IPS-20b (cell line): ENCODE measurements at regions not wholly inside any gene's neighbourhood (a gene's known extent, or its start where the extent isn't known, plus 50 kb on each side); places are given as distances from the start of the nearest gene placed in this dataset.

Source experiments
- H3K27ac ChIP-seq: one replicate; pipeline ENCODE4 v1.5.1; 2013; ENCODE audit warnings: low read length
- H3K27me3 ChIP-seq: 2 replicates; pipeline ENCODE4 v1.6.1; 2013; ENCODE audit warnings: mild to moderate bottlenecking, low read length, inconsistent platforms; ENCODE audit not compliant: insufficient read depth
- H3K36me3 ChIP-seq: 2 replicates; pipeline ENCODE4 v1.6.1; 2013; ENCODE audit warnings: low read depth, mild to moderate bottlenecking, inconsistent platforms, low read length, moderate library complexity; ENCODE audit not compliant: insufficient read depth
- H3K4me1 ChIP-seq: 2 replicates; pipeline ENCODE4 v1.6.1; 2013; ENCODE audit warnings: mild to moderate bottlenecking, control low read depth, inconsistent platforms, low read length, moderate library complexity; ENCODE audit not compliant: insufficient read depth
- H3K4me3 ChIP-seq: 2 replicates; pipeline ENCODE4 v1.5.1; 2013; ENCODE audit warnings: mild to moderate bottlenecking, low read length, inconsistent platforms
- H3K9ac ChIP-seq: 2 replicates; pipeline ENCODE4 v1.6.1; 2013; ENCODE audit warnings: low read depth, mild to moderate bottlenecking, inconsistent platforms, low read length, moderate library complexity
- H3K9me3 ChIP-seq: 2 replicates; pipeline ENCODE4 v1.6.1; 2013; ENCODE audit warnings: mild to moderate bottlenecking, low read depth, low read length, inconsistent platforms; ENCODE audit not compliant: insufficient read depth

DNA sequence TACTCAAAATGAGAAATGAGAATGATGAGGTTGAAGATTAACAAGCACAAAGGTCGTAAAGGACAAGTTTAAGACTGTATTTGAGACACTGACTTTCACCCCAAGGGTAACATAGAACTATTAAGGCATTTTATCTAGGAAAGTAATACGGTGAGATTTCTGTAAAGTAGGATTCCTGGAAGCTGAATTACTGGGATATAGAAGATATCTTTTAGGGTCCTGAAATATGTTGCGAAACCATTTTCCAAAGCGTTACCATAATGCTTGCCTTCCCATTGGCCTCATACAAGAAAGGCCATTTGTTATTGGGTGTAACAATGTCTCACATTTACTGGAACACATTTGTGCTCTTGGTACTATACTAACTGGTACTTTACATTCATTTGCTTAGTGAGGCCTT lies 1185.9 kb upstream of the TENM4 start:
- no peak overlapping the region for H3K27ac ChIP-seq
- H3K4me1 ChIP-seq = no peaks in the 10 kb centered on the region; the same call in 1 of the 2 replicates
- no peaks in the 10 kb centered on the region for H3K27me3 ChIP-seq
- H3K4me3 ChIP-seq = no peak overlapping the region
- H3K9ac ChIP-seq = no peak overlapping the region
- H3K9me3 ChIP-seq = no peaks in the 10 kb centered on the region
- H3K36me3 ChIP-seq = no peaks in the 10 kb centered on the region

- H3K27me3 ChIP-seq = no peaks in the 10 kb centered on the region
- H3K4me1 ChIP-seq = no peaks in the 10 kb centered on the region; the same call in 1 of the 2 replicates
- H3K27ac ChIP-seq = no peak overlapping the region
- H3K9ac ChIP-seq = no peak overlapping the region
- H3K4me3 ChIP-seq = no peak overlapping the region
- no peaks in the 10 kb centered on the region for H3K36me3 ChIP-seq
- no peaks in the 10 kb centered on the region for H3K9me3 ChIP-seq
Observed at GRCh38 chr11:80625563-80625962, 1184.7 kb upstream of the TENM4 start.

- no peaks in the 10 kb centered on the region for H3K36me3 ChIP-seq
- H3K9me3 ChIP-seq = no peaks in the 10 kb centered on the region
- no peak overlapping the region for H3K4me3 ChIP-seq
- H3K9ac ChIP-seq = no peak overlapping the region
- H3K27me3 ChIP-seq = no peaks in the 10 kb centered on the region
- no peaks in the 10 kb centered on the region; the same call in 1 of the 2 replicates for H3K4me1 ChIP-seq
- no peak overlapping the region for H3K27ac ChIP-seq
Observed at GRCh38 chr11:80621871-80622270, 1181.0 kb upstream of the TENM4 start.

DNA sequence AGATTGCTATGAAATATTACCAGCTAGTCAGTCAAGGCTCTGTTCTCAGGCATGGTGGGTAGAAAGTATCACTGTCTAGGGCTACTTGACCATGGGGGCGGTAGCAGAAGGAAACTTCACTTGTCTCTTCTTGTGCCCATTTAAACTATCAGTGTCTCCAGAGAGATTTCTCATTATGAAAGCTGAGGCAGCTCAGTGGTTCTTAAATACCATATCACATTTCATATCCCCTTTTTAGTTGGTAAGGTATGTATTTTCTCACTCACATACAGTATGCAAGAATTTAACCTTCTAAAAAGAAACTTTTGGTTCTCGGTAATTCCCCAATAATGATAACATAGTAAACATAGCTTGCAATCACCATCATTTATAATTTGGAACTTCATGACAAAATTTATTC lies 1180.0 kb upstream of the TENM4 start:
- Histone ChIP-seq H3K4me3 (no peak overlapping the region), H3K36me3 (no peaks in the 10 kb centered on the region), H3K4me1 (no peaks in the 10 kb centered on the region; the same call in 1 of the 2 replicates), H3K27me3 (no peaks in the 10 kb centered on the region), H3K9me3 (no peaks in the 10 kb centered on the region), H3K9ac (no peak overlapping the region), H3K27ac (no peak overlapping the region)

- no peaks in the 10 kb centered on the region for H3K27me3 ChIP-seq
- H3K4me1 ChIP-seq = no peaks in the 10 kb centered on the region
- no peaks in the 10 kb centered on the region for H3K9me3 ChIP-seq
Observed at GRCh38 chr11:80617156-80617555, 1176.3 kb upstream of the TENM4 start.

DNA sequence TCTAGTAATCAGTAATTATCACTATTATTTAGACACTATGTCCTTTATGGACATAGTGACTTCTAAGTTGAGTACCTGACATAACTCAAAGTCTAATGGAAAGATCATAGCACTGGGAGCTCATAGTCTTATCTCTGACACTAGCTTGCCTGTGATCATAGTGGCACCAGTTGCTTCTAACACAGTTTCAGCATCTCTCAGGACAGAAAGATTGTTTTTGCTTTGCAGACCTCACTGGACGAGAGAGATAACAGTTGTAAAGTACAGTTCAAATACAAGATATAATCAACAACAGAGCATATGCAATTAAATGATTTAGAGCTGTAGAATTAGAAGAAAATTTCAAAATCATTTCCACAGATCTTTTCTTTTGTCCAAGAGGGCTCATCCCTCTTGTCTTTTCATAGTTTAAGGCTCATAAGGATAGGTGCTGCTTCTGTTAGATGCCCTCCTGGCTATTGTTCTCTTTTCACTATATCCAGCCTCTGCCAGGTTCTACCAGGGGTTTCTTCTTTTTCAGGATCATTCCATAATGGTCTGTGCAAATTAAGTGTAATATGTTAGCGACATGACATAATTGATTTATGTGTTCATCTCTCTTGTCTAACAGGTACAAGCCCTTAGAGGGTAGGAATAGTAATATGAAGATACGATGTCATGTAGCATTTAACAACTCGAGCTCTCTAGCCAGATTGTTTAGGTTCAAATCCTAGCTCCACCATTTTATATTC lies 1175.4 kb upstream of the TENM4 start:
- Histone ChIP-seq H3K4me1 (no peaks in the 10 kb centered on the region), H3K27ac (no peak overlapping the region), H3K9ac (no peak overlapping the region), H3K27me3 (no peaks in the 10 kb centered on the region), H3K9me3 (no peaks in the 10 kb centered on the region), H3K36me3 (no peaks in the 10 kb centered on the region), H3K4me3 (no peak overlapping the region)

More at GRCh38 chr11:80617156-80617555, 1176.3 kb upstream of the TENM4 start:
- Histone ChIP-seq H3K9ac (no peak overlapping the region), H3K36me3 (no peaks in the 10 kb centered on the region), H3K4me3 (no peak overlapping the region), H3K27ac (no peak overlapping the region)

DNA sequence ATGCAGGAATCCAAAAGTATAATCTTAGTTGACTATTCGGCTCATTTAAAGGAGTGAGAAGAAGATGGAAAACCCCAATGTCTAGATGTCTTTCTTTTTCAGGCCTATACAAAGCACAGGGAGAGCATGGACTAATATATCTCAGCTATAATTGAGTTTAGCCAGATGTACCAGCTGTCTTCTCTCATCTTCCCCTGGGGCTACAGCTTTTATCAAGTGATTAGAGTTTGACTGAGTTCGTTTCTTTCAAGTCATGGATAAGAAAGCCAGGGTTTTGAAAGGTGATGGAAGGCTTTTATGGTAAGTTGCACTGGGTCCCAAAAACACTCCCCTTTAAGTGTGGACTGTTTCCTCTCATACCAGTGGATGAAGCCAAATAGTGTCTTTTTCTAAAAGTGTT lies 1172.8 kb upstream of the TENM4 start:
- Histone ChIP-seq H3K9me3 (no peaks in the 10 kb centered on the region), H3K4me3 (no peak overlapping the region), H3K27ac (no peak overlapping the region), H3K27me3 (no peaks in the 10 kb centered on the region), H3K36me3 (no peaks in the 10 kb centered on the region), H3K4me1 (no peaks in the 10 kb centered on the region), H3K9ac (no peak overlapping the region)

GRCh38 chr11:80610516-80610915 lies 1169.7 kb upstream of the TENM4 start:
- Histone ChIP-seq H3K4me1 (0 out of 2 replicates have a peak, but pooled peaks cover 4% of the 10 kb centered on the region), H3K36me3 (no peaks in the 10 kb centered on the region), H3K4me3 (no peak overlapping the region), H3K9ac (no peak overlapping the region), H3K27ac (no peak overlapping the region), H3K27me3 (no peaks in the 10 kb centered on the region), H3K9me3 (no peaks in the 10 kb centered on the region)

DNA sequence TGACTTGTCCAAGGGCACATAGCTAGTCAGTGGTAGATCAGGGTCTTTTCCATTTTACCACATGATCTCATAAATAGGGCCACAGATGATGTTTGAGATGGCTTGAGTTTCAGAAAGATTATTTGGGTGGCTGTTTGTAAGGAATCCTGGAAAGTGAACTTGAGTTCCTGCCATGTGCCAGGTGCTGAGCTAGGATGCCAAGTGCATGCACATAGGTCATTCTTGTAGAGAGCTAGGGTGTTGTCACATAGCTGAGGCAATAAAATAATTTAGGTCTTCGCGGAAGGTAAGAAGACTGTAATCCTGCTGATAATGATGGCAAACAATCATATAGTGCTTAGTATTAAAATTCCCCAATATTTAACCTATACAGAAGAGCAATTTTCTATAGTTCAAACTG lies 1162.6 kb upstream of the TENM4 start:
- 0 out of 2 replicates have a peak, but pooled peaks cover 4% of the 10 kb centered on the region for H3K4me1 ChIP-seq
- no peaks in the 10 kb centered on the region for H3K9me3 ChIP-seq
- no peak overlapping the region for H3K4me3 ChIP-seq
- no peaks in the 10 kb centered on the region for H3K27me3 ChIP-seq
- H3K9ac ChIP-seq = no peak overlapping the region
- H3K36me3 ChIP-seq = no peaks in the 10 kb centered on the region
- no peak overlapping the region for H3K27ac ChIP-seq

- Histone ChIP-seq H3K9me3 (no peaks in the 10 kb centered on the region), H3K27me3 (no peaks in the 10 kb centered on the region), H3K9ac (no peak overlapping the region), H3K4me1 (no peaks in the 10 kb centered on the region; the same call in 1 of the 2 replicates), H3K36me3 (no peaks in the 10 kb centered on the region), H3K27ac (no peak overlapping the region), H3K4me3 (no peak overlapping the region)
Observed at GRCh38 chr11:80598905-80599304, 1158.1 kb upstream of the TENM4 start.

DNA sequence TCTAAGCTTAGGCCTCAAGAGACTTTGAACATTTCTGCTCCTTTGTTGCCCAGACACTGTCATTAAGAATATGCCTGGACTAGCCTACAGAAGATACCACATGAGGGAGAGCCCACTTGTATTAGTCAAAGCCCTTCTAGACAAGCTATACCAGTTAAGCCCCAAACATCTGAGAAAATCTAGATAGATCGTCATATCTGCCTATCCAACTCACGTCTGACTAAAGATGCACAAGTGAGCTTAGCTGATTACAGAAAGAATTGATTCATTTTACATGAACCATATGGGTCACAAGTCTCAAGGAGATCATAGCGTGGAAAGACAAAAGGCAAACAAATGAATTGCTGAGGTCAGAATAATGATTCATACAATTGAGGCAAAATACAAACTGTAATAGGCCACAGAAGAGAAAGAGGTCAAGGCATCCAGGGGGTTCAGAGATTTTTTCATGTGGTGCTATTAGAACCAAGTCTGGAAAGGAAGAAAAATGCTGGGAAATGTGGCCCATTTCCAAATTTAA lies 1155.5 kb upstream of the TENM4 start:
- Histone ChIP-seq H3K36me3 (no peaks in the 10 kb centered on the region), H3K27me3 (no peaks in the 10 kb centered on the region), H3K4me3 (no peak overlapping the region), H3K9me3 (no peaks in the 10 kb centered on the region), H3K4me1 (no peaks in the 10 kb centered on the region; the same call in 1 of the 2 replicates), H3K9ac (no peak overlapping the region), H3K27ac (no peak overlapping the region)

GRCh38 chr11:80595011-80595410 lies 1154.2 kb upstream of the TENM4 start:
- no peaks in the 10 kb centered on the region for H3K27me3 ChIP-seq
- H3K4me1 ChIP-seq = no peaks in the 10 kb centered on the region; the same call in 1 of the 2 replicates
- H3K9me3 ChIP-seq = no peaks in the 10 kb centered on the region

More at GRCh38 chr11:80595011-80595410, 1154.2 kb upstream of the TENM4 start:
- Histone ChIP-seq H3K36me3 (no peaks in the 10 kb centered on the region), H3K9ac (no peak overlapping the region), H3K27ac (no peak overlapping the region), H3K4me3 (no peak overlapping the region)
